Neuronal stem cell (in vitro differentiated cells): ENCODE measurements at regions not wholly inside any gene's neighbourhood (a gene's known extent, or its start where the extent isn't known, plus 50 kb on each side); places are given as distances from the start of the nearest gene placed in this dataset.

Experiments
- DNase-seq: peaks from one replicate; pipeline ENCODE4 v3.0.0-alpha.2; 2013; ENCODE audit warnings: low spot score
- H2AFZ ChIP-seq: one replicate; pipeline ENCODE4 v1.6.1; 2013; ENCODE audit warnings: mild to moderate bottlenecking, low read length, inconsistent platforms
- H2AK5ac ChIP-seq: 2 replicates; pipeline ENCODE4 v1.6.1; 2013; ENCODE audit warnings: low read depth, mild to moderate bottlenecking, inconsistent platforms, low read length, moderate library complexity, mixed read lengths
- H2BK120ac ChIP-seq: 2 replicates; pipeline ENCODE4 v1.6.1; 2013; ENCODE audit warnings: low read depth, mild to moderate bottlenecking, inconsistent platforms, low read length, moderate library complexity, mixed read lengths
- H2BK12ac ChIP-seq: one replicate; pipeline ENCODE4 v1.6.1; 2013; ENCODE audit warnings: low read length, inconsistent platforms
- H2BK15ac ChIP-seq: 2 replicates; pipeline ENCODE4 v1.6.1; 2013; ENCODE audit warnings: mild to moderate bottlenecking, low read length, inconsistent platforms, mixed read lengths
- H2BK5ac ChIP-seq: one replicate; pipeline ENCODE4 v1.6.1; 2013; ENCODE audit warnings: inconsistent platforms, mild to moderate bottlenecking, low read length, moderate library complexity
- H3K14ac ChIP-seq: one replicate; pipeline ENCODE4 v1.6.1; 2013; ENCODE audit warnings: low read length, inconsistent platforms
- H3K18ac ChIP-seq: 2 replicates; pipeline ENCODE4 v1.6.1; 2013; ENCODE audit warnings: low read length, inconsistent platforms
- H3K23ac ChIP-seq: 2 replicates; pipeline ENCODE4 v1.6.1; 2013; ENCODE audit warnings: low read depth, mild to moderate bottlenecking, mixed read lengths, low read length, inconsistent platforms; ENCODE audit not compliant: poor library complexity
- H3K27ac ChIP-seq: replicated peaks from 3 replicates; pipeline ENCODE4 v1.5.1; 2013; ENCODE audit warnings: low read length, inconsistent platforms
- H3K27me3 ChIP-seq, 3 experiments: 2 replicates each; pipeline ENCODE4 v1.6.1; 2013; ENCODE audit warnings: low read length in 3 of 3, mild to moderate bottlenecking in 2 of 3, inconsistent platforms in 1 of 3, low read depth in 1 of 3, mixed read lengths in 1 of 3, moderate library complexity in 1 of 3; ENCODE audit not compliant: control insufficient read depth in 3 of 3, insufficient read depth in 3 of 3
- H3K36me3 ChIP-seq, 2 donors: replicated peaks in 1 of 2; 2 replicates each; pipeline ENCODE4 v1.6.1; 2013; ENCODE audit warnings: low read length in 2 of 2; ENCODE audit not compliant: control insufficient read depth in 2 of 2, insufficient read depth in 2 of 2
- H3K4ac ChIP-seq: 2 replicates; pipeline ENCODE4 v1.6.1; 2013; ENCODE audit warnings: inconsistent platforms, mild to moderate bottlenecking, low read length, moderate library complexity
- H3K4me1 ChIP-seq, 2 donors: 1 replicate in 1 of 2; 2 replicates in 1 of 2; pipeline ENCODE4 v1.6.1; 2013; ENCODE audit warnings: low read length in 2 of 2, low read depth in 1 of 2; ENCODE audit not compliant: control insufficient read depth in 2 of 2, insufficient read depth in 1 of 2
- H3K4me2 ChIP-seq: one replicate; pipeline ENCODE4 v1.6.1; 2013; ENCODE audit warnings: mild to moderate bottlenecking, low read length, inconsistent platforms; ENCODE audit not compliant: insufficient read depth, poor library complexity, severe bottlenecking
- H3K4me3 ChIP-seq, 2 donors: 2 replicates each; pipeline ENCODE4 v1.5.1; 2013; ENCODE audit warnings: low read length in 2 of 2, mild to moderate bottlenecking in 2 of 2, inconsistent platforms in 1 of 2, moderate library complexity in 1 of 2
- H3K79me1 ChIP-seq: one replicate; pipeline ENCODE4 v1.6.1; 2013; ENCODE audit warnings: low read depth, mild to moderate bottlenecking, inconsistent platforms, low read length, moderate library complexity
- H3K9ac ChIP-seq: one replicate; pipeline ENCODE4 v1.6.1; 2013; ENCODE audit warnings: mild to moderate bottlenecking, low read depth, low read length, inconsistent platforms; ENCODE audit not compliant: poor library complexity
- H3K9me3 ChIP-seq, 2 donors: replicated peaks in 1 of 2; 2 replicates each; pipeline versions ENCODE3 to v1.6.1; 2013; ENCODE audit warnings: low read length in 2 of 2, mild to moderate bottlenecking in 2 of 2, inconsistent platforms in 1 of 2, low read depth in 1 of 2, mixed read lengths in 1 of 2, moderate library complexity in 1 of 2; ENCODE audit not compliant: control insufficient read depth in 2 of 2, insufficient read depth in 1 of 2
- H4K8ac ChIP-seq: one replicate; pipeline ENCODE4 v1.6.1; 2013; ENCODE audit warnings: low read depth, mild to moderate bottlenecking, inconsistent platforms, low read length, moderate library complexity
- H4K91ac ChIP-seq: one replicate; pipeline ENCODE4 v1.6.1; 2013; ENCODE audit warnings: low read length, low read depth, mild to moderate bottlenecking, inconsistent platforms; ENCODE audit not compliant: poor library complexity
- WGBS, 2 donors: extraction: QIAGEN DNeasy Blood & Tissue Kit; methylation state at CpG; one replicate each; pipeline ENCODE4 v1.1.7; 2013; ENCODE audit warnings: missing lambda C conversion rate in 2 of 2, mixed read lengths in 1 of 2; ENCODE audit not compliant: insufficient read length in 2 of 2, insufficient replicate concordance in 1 of 2; ENCODE audit errors: extremely low coverage in 2 of 2; 5-methylcytosine and 5-hydroxymethylcytosine counted together

DNA sequence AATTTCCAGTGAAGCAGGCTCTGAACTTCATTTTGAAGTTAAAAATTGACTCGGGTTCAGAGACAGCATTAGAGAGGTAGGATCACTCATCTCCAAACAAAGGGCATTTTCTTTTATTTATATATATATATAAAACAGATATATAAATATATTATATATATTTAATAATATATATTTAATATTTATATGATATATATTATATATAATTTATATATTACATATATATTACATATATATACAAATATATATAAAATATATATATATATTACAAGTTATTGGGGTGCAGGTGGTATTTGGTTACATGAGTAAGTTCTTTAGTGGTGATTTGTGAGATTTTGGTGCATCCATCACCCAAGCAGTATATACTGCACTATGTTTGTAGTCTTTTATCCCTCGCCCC lies 320.8 kb downstream of the MAP2K6 start:
- no peak overlapping the region for H4K8ac ChIP-seq
- no peaks in the 10 kb centered on the region for H3K4me1 ChIP-seq
- H3K27ac ChIP-seq: no peak overlapping the region
- H3K4ac ChIP-seq: no peak overlapping the region
- H2BK5ac ChIP-seq: no peak overlapping the region
- H3K4me2 ChIP-seq: no peak overlapping the region
- H3K9ac ChIP-seq: no peak overlapping the region
- no peak overlapping the region for H3K14ac ChIP-seq
- H3K18ac ChIP-seq: no peak overlapping the region
- no peaks in the 10 kb centered on the region for H3K9me3 ChIP-seq
- H2BK120ac ChIP-seq: no peak overlapping the region
- H3K23ac ChIP-seq: no peak overlapping the region
- no peaks in the 10 kb centered on the region for H3K79me1 ChIP-seq
- no peak overlapping the region for H2BK15ac ChIP-seq
- H3K36me3 ChIP-seq: no peaks in the 10 kb centered on the region
- no peaks in the 10 kb centered on the region for H3K27me3 ChIP-seq
- no peak overlapping the region for H4K91ac ChIP-seq
- no peak overlapping the region for H2AFZ ChIP-seq
- no peak overlapping the region for H2AK5ac ChIP-seq
- no peak overlapping the region for H2BK12ac ChIP-seq
- DNase-seq: no peak
- no CpG with 5 or more reads among the region's 2 CpGs for WGBS, 2 donors
- H3K4me3 ChIP-seq: no peak overlapping the region

GRCh38 chr17:69743091-69743490 lies 328.6 kb downstream of the MAP2K6 start:
- Histone ChIP-seq H3K4ac (no peak overlapping the region), H3K27ac (no peak overlapping the region), H3K4me3 (no peak overlapping the region), H3K18ac (no peak overlapping the region), H3K9me3 (no peaks in the 10 kb centered on the region), H3K27me3 (no peaks in the 10 kb centered on the region), H3K9ac (no peak overlapping the region), H3K79me1 (no peaks in the 10 kb centered on the region), H3K4me1 (peaks cover 0 to 1% of the 10 kb centered on the region in 2 donors), H2AFZ (peak overlapping the region; percentile 11), H2AK5ac (no peak overlapping the region), H3K14ac (no peak overlapping the region), H2BK15ac (no peak overlapping the region), H2BK12ac (no peak overlapping the region), H3K4me2 (no peak overlapping the region), H2BK120ac (no peak overlapping the region), H3K23ac (no peak overlapping the region), H3K36me3 (no peaks in the 10 kb centered on the region), H2BK5ac (no peak overlapping the region), H4K8ac (no peak overlapping the region), H4K91ac (no peak overlapping the region)
- DNase-seq: no peak
- WGBS, 2 donors: no CpG with 5 or more reads among the region's 3 CpGs

- no peak overlapping the region for H4K8ac ChIP-seq
- H3K9ac ChIP-seq: no peak overlapping the region
- H3K4ac ChIP-seq: no peak overlapping the region
- H3K23ac ChIP-seq: no peak overlapping the region
- no CpG with 5 or more reads among the region's 5 CpGs for WGBS, 2 donors
- no peak overlapping the region for H2BK12ac ChIP-seq
- H4K91ac ChIP-seq: no peak overlapping the region
- peak overlapping the region in 1 of 2 donors; percentile 14 for H3K4me3 ChIP-seq
- H3K4me1 ChIP-seq: peaks cover 0 to 1% of the 10 kb centered on the region in 2 donors
- no peak overlapping the region for H2AK5ac ChIP-seq
- H3K14ac ChIP-seq: no peak overlapping the region
- H2AFZ ChIP-seq: no peak overlapping the region
- H3K79me1 ChIP-seq: no peaks in the 10 kb centered on the region
- no peak for DNase-seq
- no peak overlapping the region for H3K27ac ChIP-seq
- no peak overlapping the region for H3K4me2 ChIP-seq
- no peaks in the 10 kb centered on the region for H3K36me3 ChIP-seq
- H2BK120ac ChIP-seq: no peak overlapping the region
- no peak overlapping the region for H3K18ac ChIP-seq
- H3K9me3 ChIP-seq: no peaks in the 10 kb centered on the region
- no peaks in the 10 kb centered on the region for H3K27me3 ChIP-seq
- no peak overlapping the region for H2BK5ac ChIP-seq
- no peak overlapping the region for H2BK15ac ChIP-seq
These were observed 330.1 kb downstream of the MAP2K6 start for GRCh38 chr17:69744512-69745070.

DNA sequence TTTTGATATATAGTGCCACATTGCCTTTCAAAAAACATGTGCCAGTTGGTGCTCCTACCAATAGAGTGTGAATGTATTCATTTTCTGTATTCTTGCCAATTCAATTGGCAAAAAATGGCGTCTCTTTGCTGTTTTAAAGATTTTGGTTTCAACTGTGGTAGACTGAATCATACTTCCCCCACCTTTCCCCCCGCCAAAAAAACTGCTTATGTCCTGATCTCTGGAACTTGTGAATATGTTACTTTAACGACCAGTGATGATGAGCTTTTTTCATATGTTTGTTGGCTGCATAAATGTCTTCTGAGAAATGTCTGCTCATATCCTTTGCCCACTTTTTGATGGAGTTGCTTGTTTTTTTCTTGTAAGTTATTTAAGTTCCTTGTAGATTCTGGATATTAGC lies 325.1 kb upstream of the KCNJ16 start:
- WGBS, 2 donors: no CpG with 5 or more reads among the region's 3 CpGs

More for the DNA sequence above, 325.1 kb upstream of the KCNJ16 start:
- no peak overlapping the region for H3K4ac ChIP-seq
- no peaks in the 10 kb centered on the region for H3K79me1 ChIP-seq
- no peak overlapping the region for H2BK15ac ChIP-seq
- H3K4me3 ChIP-seq: no peak overlapping the region
- no peak overlapping the region for H2BK120ac ChIP-seq
- no peak overlapping the region for H4K8ac ChIP-seq
- no peak overlapping the region for H2AFZ ChIP-seq
- H3K27me3 ChIP-seq: no peaks in the 10 kb centered on the region
- no peak overlapping the region for H3K4me2 ChIP-seq
- no peak overlapping the region for H3K14ac ChIP-seq
- no peak overlapping the region for H2BK5ac ChIP-seq
- H3K9ac ChIP-seq: no peak overlapping the region
- no peak overlapping the region for H3K23ac ChIP-seq
- H4K91ac ChIP-seq: no peak overlapping the region
- H3K18ac ChIP-seq: no peak overlapping the region
- H3K4me1 ChIP-seq: no peaks in the 10 kb centered on the region
- no peak for DNase-seq
- no peak overlapping the region for H2BK12ac ChIP-seq
- peaks cover 0 to 4% of the 10 kb centered on the region in 2 donors for H3K9me3 ChIP-seq
- no peak overlapping the region for H2AK5ac ChIP-seq
- no peak overlapping the region for H3K27ac ChIP-seq
- H3K36me3 ChIP-seq: no peaks in the 10 kb centered on the region
